A549 (cell line): ENCODE measurements at regions not wholly inside any gene's neighbourhood (a gene's known extent, or its start where the extent isn't known, plus 50 kb on each side); places are given as distances from the start of the nearest gene placed in this dataset.

ENCODE experiments used
- ATAC-seq, 2 experiments: fragments of 200-7000 bp in 1 of 2; fragments of >200 bp in 1 of 2; cut with Nextera tagmentation in 1 of 2; cut with Tn5 transposase in 1 of 2; 3 replicates each; pipeline versions ENCODE4 v1.8.0 to v1.9.1; 2018 to 2020; ENCODE audit warnings: mild to moderate bottlenecking in 1 of 2, moderate library complexity in 1 of 2
- CTCF ChIA-PET: fragments of 300-600 bp; sonication (Branson Sonifier 250); formaldehyde crosslinking; extraction: SDS; loops from one replicate; lab custom pipeline; 2021; ENCODE audit warnings: antibody characterized with exemption, inconsistent platforms; lab: Yijun Ruan, JAX
- POLR2A ChIA-PET: fragments of 350-600 bp; formaldehyde crosslinking; extraction: SDS; loops from one replicate; lab custom pipeline; 2021; ENCODE audit warnings: antibody characterized with exemption, inconsistent platforms; lab: Yijun Ruan, JAX
- DNase-seq, 2 experiments: peaks; one replicate each; pipeline versions ENCODE4 v3.0.0 to v3.0.0-alpha.2; 2011 to 2016; ENCODE audit warnings: low read depth in 1 of 2, low spot score in 1 of 2
- FAIRE-seq: peaks from 2 replicates; lab custom pipeline; 2011; peaks lifted over from hg19 to GRCh38; lab: Jason Lieb, UNC
- H3K27ac ChIP-seq, 2 experiments: fragments of >200 bp; sonication (Bioruptor Twin); formaldehyde crosslinking; 3 replicates each; pipeline ENCODE4 v1.5.1; 2016 to 2017
- H3K4me1 ChIP-seq: fragments of >200 bp; sonication (Bioruptor Twin); formaldehyde crosslinking; 3 replicates; pipeline ENCODE4 v1.6.1; 2016
- H3K4me2 ChIP-seq: fragments of >200 bp; sonication (Bioruptor Twin); formaldehyde crosslinking; 3 replicates; pipeline ENCODE4 v1.6.1; 2016
- H3K4me3 ChIP-seq: fragments of >200 bp; sonication (Bioruptor Twin); formaldehyde crosslinking; 3 replicates; pipeline ENCODE4 v1.5.1; 2016
- H3K9me3 ChIP-seq: fragments of >200 bp; sonication (Bioruptor Twin); formaldehyde crosslinking; 3 replicates; pipeline ENCODE4 v1.6.1; 2016
- ATOH8 ChIP-seq: fragments of 250-450 bp; sonication (Bioruptor Pico); IDR thresholded peaks from 2 replicates; pipeline ENCODE4 v1.5.0; 2020; ENCODE audit warnings: low read depth, mild to moderate bottlenecking, moderate library complexity
- BCL3 ChIP-seq: fragments of >200 bp; sonication (Bioruptor Twin); formaldehyde crosslinking; IDR thresholded peaks from 3 replicates; pipeline ENCODE4 v1.6.1; 2016
- CBX8 ChIP-seq: fragments of 200-600 bp; sonication (generic); IDR thresholded peaks from 2 replicates; pipeline ENCODE4 v1.6.1; 2016
- CHD2 ChIP-seq: fragments of 150-350 bp; IDR thresholded peaks from 2 replicates; pipeline ENCODE4 v1.6.1; 2014; ENCODE audit warnings: low read length; ENCODE audit not compliant: partially characterized antibody
- CHD4 ChIP-seq: fragments of 200-600 bp; sonication (generic); IDR thresholded peaks from 2 replicates; pipeline ENCODE4 v1.6.1; 2016; ENCODE audit warnings: antibody characterized with exemption, mild to moderate bottlenecking, borderline replicate concordance
- EHMT2 ChIP-seq: fragments of 200-600 bp; sonication (generic); IDR thresholded peaks from 2 replicates; pipeline ENCODE4 v1.6.1; 2016; ENCODE audit warnings: antibody characterized with exemption, low read depth, mild to moderate bottlenecking, moderate library complexity
- EP300 ChIP-seq, 2 experiments: fragments of >200 bp; sonication (Bioruptor Twin); formaldehyde crosslinking; IDR thresholded peaks; 2 replicates in 1 of 2; 3 replicates in 1 of 2; pipeline ENCODE4 v1.6.1; 2016 to 2017
- FOSL2 ChIP-seq, 2 experiments: fragments of 450-650 bp in 1 of 2; fragments of >200 bp in 1 of 2; sonication (Bioruptor Twin) in 1 of 2; formaldehyde crosslinking; IDR thresholded peaks; 2 replicates each; pipeline versions ENCODE4 v1.5.0 to v1.6.1; 2016 to 2020; ENCODE audit warnings: mild to moderate bottlenecking in 1 of 2, moderate library complexity in 1 of 2
- GATA3 ChIP-seq: IDR thresholded peaks from 2 replicates; pipeline ENCODE4 v1.6.1; 2012; ENCODE audit warnings: borderline replicate concordance
- HDAC2 ChIP-seq: fragments of 200-600 bp; sonication (generic); IDR thresholded peaks from 2 replicates; pipeline ENCODE4 v1.6.1; 2016
- HOXB5 ChIP-seq: fragments of 250-450 bp; sonication (Bioruptor Pico); IDR thresholded peaks from 2 replicates; pipeline ENCODE4 v1.5.0; 2020; ENCODE audit warnings: mild to moderate bottlenecking, moderate library complexity
- KDM1A ChIP-seq: fragments of 200-600 bp; sonication (generic); IDR thresholded peaks from 2 replicates; pipeline ENCODE4 v1.6.1; 2016; ENCODE audit warnings: low read depth, mild to moderate bottlenecking
- KDM5A ChIP-seq: fragments of 200-600 bp; sonication (generic); IDR thresholded peaks from 2 replicates; pipeline ENCODE4 v1.6.1; 2016; ENCODE audit warnings: antibody characterized with exemption, mild to moderate bottlenecking
- MAX ChIP-seq: IDR thresholded peaks from 2 replicates; pipeline ENCODE4 v1.6.1; 2012
- NFE2L2 ChIP-seq: fragments of 150-350 bp; conservative IDR thresholded peaks from 2 replicates; pipeline ENCODE4 v1.6.1; 2014; ENCODE audit warnings: low read length
- NR3C1 ChIP-seq: fragments of >200 bp; sonication (Bioruptor Twin); formaldehyde crosslinking; IDR thresholded peaks from 3 replicates; pipeline ENCODE4 v1.6.1; 2017
- POLR2A ChIP-seq: IDR thresholded peaks from 2 replicates; pipeline ENCODE4 v1.6.1; 2012; ENCODE audit warnings: mild to moderate bottlenecking, low read length
- RARB ChIP-seq: fragments of 250-450 bp; sonication (Bioruptor Pico); IDR thresholded peaks from 2 replicates; pipeline ENCODE4 v1.8.0; 2021; ENCODE audit warnings: mild to moderate bottlenecking, moderate library complexity
- RFX5 ChIP-seq: fragments of 450-650 bp; IDR thresholded peaks from 2 replicates; pipeline ENCODE4 v1.7.1; 2014; ENCODE audit warnings: antibody characterized with exemption, mild to moderate bottlenecking, moderate library complexity
- ZNF302 ChIP-seq: fragments of 250-450 bp; sonication (Bioruptor Pico); IDR thresholded peaks from 2 replicates; pipeline ENCODE4 v1.9.0; 2021; ENCODE audit warnings: inconsistent platforms, mild to moderate bottlenecking, moderate library complexity
- ZSCAN20 ChIP-seq: fragments of 250-450 bp; sonication (Bioruptor Pico); IDR thresholded peaks from 2 replicates; pipeline ENCODE4 v1.8.0; 2022; ENCODE audit warnings: mild to moderate bottlenecking, moderate library complexity
- WGBS: methylation state at CpG from one replicate; pipeline ENCODE4 v1.1.6; 2017; ENCODE audit errors: missing lambda C conversion rate; 5-methylcytosine and 5-hydroxymethylcytosine counted together
- TF ChIP-seq, protein P1 (sequence below): fragments of 250-450 bp; sonication (Bioruptor Pico); IDR thresholded peaks from 2 replicates; pipeline ENCODE4 v1.5.0; 2021; ENCODE audit warnings: mild to moderate bottlenecking, moderate library complexity, borderline replicate concordance

DNA sequence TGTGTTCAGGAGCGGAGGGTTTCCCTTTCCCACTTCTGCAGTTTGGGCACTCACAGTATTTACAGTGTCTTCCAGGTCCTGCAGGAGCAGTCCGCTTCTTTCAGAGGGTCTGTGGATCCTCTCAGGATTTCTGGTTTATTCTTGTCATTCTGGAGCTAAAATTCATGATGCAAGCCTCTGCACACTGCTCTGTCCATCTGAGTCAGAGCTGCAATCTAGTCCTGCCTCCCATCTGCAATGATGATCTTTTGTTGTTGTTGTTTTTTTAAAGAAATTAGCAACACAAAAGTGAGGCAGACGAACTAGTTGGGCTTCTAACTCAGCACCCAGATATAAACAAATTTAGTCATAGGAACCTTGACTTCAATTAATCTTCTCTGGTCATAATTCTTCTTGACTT is 86.5 kb downstream of the DLEU7 start:
- Histone ChIP-seq H3K4me3 (no peak overlapping the region), H3K4me1 (no peaks in the 10 kb centered on the region), H3K9me3 (no peaks in the 10 kb centered on the region), H3K27ac (no peak overlapping the region), H3K4me2 (no peak overlapping the region)
- FAIRE-seq (no peak), ATAC-seq (no peak), DNase-seq (no peak)
- 75% methylated on average over 3 of the region's 3 CpGs for WGBS
- CTCF ChIA-PET, result no interaction called here
- POLR2A ChIA-PET, result no interaction called here
- TF ChIP-seq ZNF302 (CRISPR knock-in tag) (no peak), BCL3 (no peak)

- H3K4me3 ChIP-seq, result no peak overlapping the region
- H3K4me1 ChIP-seq, result no peaks in the 10 kb centered on the region
- WGBS, result 30% methylated on average over 1 of the region's 1 CpG
- no peak for TF ChIP-seq NR3C1
- TF ChIP-seq POLR2A, result no peak
- no peak for TF ChIP-seq ATOH8 (CRISPR knock-in tag)
- no peak overlapping the region for H3K27ac ChIP-seq
- ChIA-PET POLR2A (no interaction called here), CTCF (interaction anchor here (1.0 to 1.1 kb wide), 2 partner anchors 9 to 11 kb away, joined by 3 read pairs; no protein-coding TSS in a partner anchor)
- DNase-seq (no peak), FAIRE-seq (no peak), ATAC-seq (no peak)
- no peaks in the 10 kb centered on the region for H3K9me3 ChIP-seq
- no peak overlapping the region for H3K4me2 ChIP-seq
Observed at GRCh38 chr13:50758796-50759195, 84.7 kb downstream of the DLEU7 start.

DNA sequence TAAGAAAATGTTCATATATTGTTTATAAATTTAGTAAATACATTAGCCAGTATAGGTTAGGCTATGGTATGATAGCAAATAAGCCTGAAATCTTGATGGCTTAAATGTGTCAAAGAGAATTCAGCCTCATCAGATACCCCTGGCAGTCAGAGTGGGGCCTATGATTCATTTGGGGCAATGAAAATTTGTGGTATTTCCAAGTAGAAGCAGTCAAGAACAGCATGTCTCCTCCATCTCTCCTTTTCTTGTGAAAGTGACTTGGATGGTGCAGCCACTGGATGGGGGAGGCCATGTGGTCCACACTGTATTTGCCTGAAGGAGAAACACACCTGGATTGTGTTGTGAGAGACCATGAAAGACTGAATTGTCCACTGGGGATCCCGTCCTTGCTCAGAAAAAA is 82.7 kb downstream of the DLEU7 start:
- TF ChIP-seq KDM5A (no peak), KDM1A (no peak), FOSL2 (IDR thresholded peaks at IDR 0.05) (no peak), FOSL2 (CRISPR knock-in tag; IDR thresholded peaks at IDR 0.05) (no peak), NFE2L2 (no peak), ZSCAN20 (CRISPR knock-in tag) (no peak), EHMT2 (no peak), POLR2A (no peak)
- TF ChIP-seq, protein P1, sequence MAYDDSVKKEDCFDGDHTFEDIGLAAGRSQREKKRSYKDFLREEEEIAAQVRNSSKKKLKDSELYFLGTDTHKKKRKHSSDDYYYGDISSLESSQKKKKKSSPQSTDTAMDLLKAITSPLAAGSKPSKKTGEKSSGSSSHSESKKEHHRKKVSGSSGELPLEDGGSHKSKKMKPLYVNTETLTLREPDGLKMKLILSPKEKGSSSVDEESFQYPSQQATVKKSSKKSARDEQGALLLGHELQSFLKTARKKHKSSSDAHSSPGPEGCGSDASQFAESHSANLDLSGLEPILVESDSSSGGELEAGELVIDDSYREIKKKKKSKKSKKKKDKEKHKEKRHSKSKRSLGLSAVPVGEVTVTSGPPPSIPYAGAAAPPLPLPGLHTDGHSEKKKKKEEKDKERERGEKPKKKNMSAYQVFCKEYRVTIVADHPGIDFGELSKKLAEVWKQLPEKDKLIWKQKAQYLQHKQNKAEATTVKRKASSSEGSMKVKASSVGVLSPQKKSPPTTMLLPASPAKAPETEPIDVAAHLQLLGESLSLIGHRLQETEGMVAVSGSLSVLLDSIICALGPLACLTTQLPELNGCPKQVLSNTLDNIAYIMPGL (CRISPR knock-in tag), result no peak
- Histone ChIP-seq H3K27ac (no peak overlapping the region), H3K4me3 (no peak overlapping the region), H3K9me3 (no peaks in the 10 kb centered on the region), H3K4me1 (no peaks in the 10 kb centered on the region), H3K4me2 (no peak overlapping the region)
- 18% methylated on average over 1 of the region's 1 CpG for WGBS
- CTCF ChIA-PET, result no interaction called here
- POLR2A ChIA-PET, result no interaction called here
- DNase-seq (no peak), ATAC-seq (no peak), FAIRE-seq (no peak)

- Histone ChIP-seq H3K4me1 (no peaks in the 10 kb centered on the region), H3K4me2 (no peak overlapping the region), H3K27ac (no peak overlapping the region), H3K4me3 (no peak overlapping the region), H3K9me3 (no peaks in the 10 kb centered on the region)
- DNase-seq (no peak), ATAC-seq (no peak), FAIRE-seq (no peak)
- CTCF ChIA-PET, result no interaction called here
- WGBS, result 36% methylated on average over 1 of the region's 1 CpG
- TF ChIP-seq MAX, result no peak
- TF ChIP-seq GATA3, result no peak
- no peak for TF ChIP-seq RARB (CRISPR knock-in tag)
- TF ChIP-seq RFX5, result no peak
- TF ChIP-seq HDAC2, result no peak
- no peak for TF ChIP-seq KDM1A
- no peak for TF ChIP-seq EP300 (IDR thresholded peaks at IDR 0.05)
- no peak for TF ChIP-seq EHMT2
- TF ChIP-seq FOSL2 (IDR thresholded peaks at IDR 0.05), result no peak
- no peak for TF ChIP-seq FOSL2 (CRISPR knock-in tag; IDR thresholded peaks at IDR 0.05)
- no peak for TF ChIP-seq CHD4
- no peak for TF ChIP-seq HOXB5
- no peak for TF ChIP-seq CBX8
- no peak for TF ChIP-seq CHD2
- POLR2A ChIA-PET, result no interaction called here
Observed at GRCh38 chr13:50761406-50761805, 82.1 kb downstream of the DLEU7 start.
